G401.6 (cell line): ENCODE measurements at regions not wholly inside any gene's neighbourhood (a gene's known extent, or its start where the extent isn't known, plus 50 kb on each side); places are given as distances from the start of the nearest gene placed in this dataset.
"Not testable (repeated sequence)": the region's sequence is repeated elsewhere in the genome, so short reads cannot be mapped to it uniquely, and the experiment has no call there.

ENCODE experiments used
- FAIRE-seq: peaks from 2 replicates; lab custom pipeline; 2012; peaks lifted over from hg19 to GRCh38; lab: Jason Lieb, UNC

- no peak for FAIRE-seq
These were observed 365.2 kb downstream of the PAX1 start for GRCh38 chr20:22070610-22071058.

- no peak for FAIRE-seq
These were observed 358.3 kb downstream of the PAX1 start for GRCh38 chr20:22063753-22064152.

- FAIRE-seq: no peak
These were observed 357.4 kb downstream of the PAX1 start for GRCh38 chr20:22062874-22063273.

- no peak for FAIRE-seq
These were observed 355.1 kb downstream of the PAX1 start for GRCh38 chr20:22060610-22061009.

GRCh38 chr20:22058746-22059145, 353.3 kb downstream of the PAX1 start:
- FAIRE-seq: no peak

- no peak for FAIRE-seq
These were observed 350.5 kb downstream of the PAX1 start for GRCh38 chr20:22055981-22056380.

GRCh38 chr20:22052025-22052650, 346.7 kb downstream of the PAX1 start:
- FAIRE-seq: no peak

GRCh38 chr20:22045956-22046507, 340.6 kb downstream of the PAX1 start:
- FAIRE-seq: not testable (repeated sequence)

GRCh38 chr20:22027423-22027822, 322.0 kb downstream of the PAX1 start:
- no peak for FAIRE-seq

- no peak for FAIRE-seq
These were observed 314.7 kb downstream of the PAX1 start for GRCh38 chr20:22020201-22020600.

GRCh38 chr20:22008456-22008855, 303.0 kb downstream of the PAX1 start:
- no peak for FAIRE-seq

GRCh38 chr20:22006306-22006705, 300.8 kb downstream of the PAX1 start:
- FAIRE-seq: no peak

- peak; percentile 77 for FAIRE-seq
These were observed 300.1 kb downstream of the PAX1 start for GRCh38 chr20:22005535-22005934.

GRCh38 chr20:22004946-22005345, 299.5 kb downstream of the PAX1 start:
- FAIRE-seq: no peak

GRCh38 chr20:22003680-22004079, 298.2 kb downstream of the PAX1 start:
- no peak for FAIRE-seq

- FAIRE-seq: no peak
These were observed 296.4 kb downstream of the PAX1 start for GRCh38 chr20:22001886-22002285.

- no peak for FAIRE-seq
These were observed 290.0 kb downstream of the PAX1 start for GRCh38 chr20:21995461-21995860.

GRCh38 chr20:21994203-21994602, 288.7 kb downstream of the PAX1 start:
- no peak for FAIRE-seq

- no peak for FAIRE-seq
These were observed 277.1 kb downstream of the PAX1 start for GRCh38 chr20:21982559-21982958.

- FAIRE-seq: no peak
These were observed 276.3 kb downstream of the PAX1 start for GRCh38 chr20:21981597-21982344.

- FAIRE-seq: no peak
These were observed 275.7 kb downstream of the PAX1 start for GRCh38 chr20:21981179-21981578.

- FAIRE-seq: no peak
These were observed 266.0 kb downstream of the PAX1 start for GRCh38 chr20:21971436-21971835.

GRCh38 chr20:21968486-21968885, 263.0 kb downstream of the PAX1 start:
- FAIRE-seq: no peak

GRCh38 chr20:21967481-21967880, 262.0 kb downstream of the PAX1 start:
- FAIRE-seq: no peak
